Amniotic epithelial cell (primary cell): ENCODE measurements at regions not wholly inside any gene's neighbourhood (a gene's known extent, or its start where the extent isn't known, plus 50 kb on each side); places are given as distances from the start of the nearest gene placed in this dataset.
"Not testable (repeated sequence)": the region's sequence is repeated elsewhere in the genome, so short reads cannot be mapped to it uniquely, and the experiment has no call there.

Source experiments
- DNase-seq: peaks from one replicate; pipeline ENCODE4 v3.0.0-alpha.2; 2010; ENCODE audit warnings: low read depth

GRCh38 chrX:117843749-117844148 is 272.9 kb downstream of the KLHL13 start:
- no peak for DNase-seq

- DNase-seq: no peak
These were observed 276.0 kb downstream of the KLHL13 start for GRCh38 chrX:117840645-117841044.

GRCh38 chrX:117839544-117839943 is 277.1 kb downstream of the KLHL13 start:
- DNase-seq: no peak

GRCh38 chrX:117838581-117839331 is 277.9 kb downstream of the KLHL13 start:
- no peak for DNase-seq

- no peak for DNase-seq
These were observed 281.6 kb downstream of the KLHL13 start for GRCh38 chrX:117835034-117835433.

GRCh38 chrX:117834076-117834475 is 282.5 kb downstream of the KLHL13 start:
- DNase-seq: no peak

GRCh38 chrX:117821472-117821871 is 295.1 kb downstream of the KLHL13 start:
- DNase-seq: not testable (repeated sequence)

- DNase-seq: no peak
These were observed 308.2 kb downstream of the KLHL13 start for GRCh38 chrX:117808426-117808825.

- no peak for DNase-seq
These were observed 313.1 kb downstream of the KLHL13 start for GRCh38 chrX:117803463-117803862.

GRCh38 chrX:117788339-117788738 is 328.3 kb downstream of the KLHL13 start:
- DNase-seq: no peak

- no peak for DNase-seq
These were observed 345.2 kb downstream of the KLHL13 start for GRCh38 chrX:117771384-117771783.

- DNase-seq: no peak
These were observed 347.6 kb downstream of the KLHL13 start for GRCh38 chrX:117768861-117769604.

- no peak for DNase-seq
These were observed 351.4 kb downstream of the KLHL13 start for GRCh38 chrX:117765211-117765610.

GRCh38 chrX:117752745-117753144 is 363.9 kb downstream of the KLHL13 start:
- DNase-seq: no peak

GRCh38 chrX:117751155-117751554 is 365.5 kb downstream of the KLHL13 start:
- DNase-seq: no peak

- no peak for DNase-seq
These were observed 371.7 kb downstream of the KLHL13 start for GRCh38 chrX:117744958-117745357.

GRCh38 chrX:117743469-117744251 is 372.9 kb downstream of the KLHL13 start:
- no peak for DNase-seq

GRCh38 chrX:117713411-117713810 is 403.2 kb downstream of the KLHL13 start:
- DNase-seq: no peak

GRCh38 chrX:117711782-117712181 is 404.8 kb downstream of the KLHL13 start:
- DNase-seq: no peak

- DNase-seq: no peak
These were observed 408.5 kb downstream of the KLHL13 start for GRCh38 chrX:117707948-117708743.

GRCh38 chrX:117701050-117701449 is 415.6 kb downstream of the KLHL13 start:
- no peak for DNase-seq

- no peak for DNase-seq
These were observed 426.7 kb downstream of the KLHL13 start for GRCh38 chrX:117689956-117690355.
